ENCODE measurements at regions not wholly inside any gene's neighbourhood (a gene's known extent, or its start where the extent isn't known, plus 50 kb on each side); places are given as distances from the start of the nearest gene placed in this dataset.

DNA sequence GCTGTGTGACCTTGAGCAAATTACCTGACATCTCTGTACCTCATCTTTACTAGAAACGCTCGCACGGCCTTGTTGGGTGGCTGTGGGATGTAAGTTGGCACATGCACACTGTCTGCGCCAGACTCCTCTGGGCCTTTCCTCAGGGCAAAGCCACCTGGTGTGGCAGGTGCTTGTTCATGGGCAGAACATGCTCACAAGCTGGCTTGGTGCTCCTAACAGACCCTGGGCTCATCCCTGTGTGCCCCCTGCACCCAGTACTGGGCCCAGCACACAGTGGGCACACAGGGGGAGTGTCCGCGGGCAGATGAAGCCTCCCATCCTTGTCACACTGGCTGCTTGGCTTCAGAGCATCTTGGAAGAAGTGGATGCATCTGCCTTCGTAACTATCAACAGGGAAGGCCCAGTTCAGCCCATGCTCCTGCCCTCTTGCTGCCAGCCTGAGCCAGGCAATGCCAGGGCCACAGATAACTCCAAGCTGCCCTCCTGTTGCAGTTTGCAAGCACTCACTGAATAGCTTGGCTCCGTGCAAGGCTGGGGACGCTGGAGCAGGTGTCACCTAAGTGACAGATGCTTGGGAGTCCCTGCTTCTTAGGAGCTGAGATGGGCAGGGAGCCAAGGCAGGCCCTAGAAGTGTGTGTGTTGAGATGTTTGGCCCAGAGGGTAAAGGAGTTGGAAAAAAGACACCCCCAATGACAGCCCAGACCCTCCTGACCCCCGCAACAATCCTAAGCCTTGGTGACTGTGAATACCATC is 123.9 kb downstream of the TUBA3C start:
- Histone ChIP-seq H3K27me3 (no peaks in the 10 kb centered on the region), H3K36me3 (no peaks in the 10 kb centered on the region), H3K9me3 (no peaks in the 10 kb centered on the region), H3K4me1 (no peaks in the 10 kb centered on the region), H3K4me3 (no peak overlapping the region), H3K27ac (no peak overlapping the region)
- 78% methylated on average over 9 of the region's 10 CpGs for WGBS
- no peak for DNase-seq (ENCODE audit: low spot score in 2 of 2)
- TF ChIP-seq POLR2AphosphoS5 (IDR thresholded peaks at IDR 0.05) (no peak), EP300 (IDR thresholded peaks at IDR 0.05) (no peak), POLR2A (IDR thresholded peaks at IDR 0.05) (no peak)
- TF ChIP-seq, protein P1, sequence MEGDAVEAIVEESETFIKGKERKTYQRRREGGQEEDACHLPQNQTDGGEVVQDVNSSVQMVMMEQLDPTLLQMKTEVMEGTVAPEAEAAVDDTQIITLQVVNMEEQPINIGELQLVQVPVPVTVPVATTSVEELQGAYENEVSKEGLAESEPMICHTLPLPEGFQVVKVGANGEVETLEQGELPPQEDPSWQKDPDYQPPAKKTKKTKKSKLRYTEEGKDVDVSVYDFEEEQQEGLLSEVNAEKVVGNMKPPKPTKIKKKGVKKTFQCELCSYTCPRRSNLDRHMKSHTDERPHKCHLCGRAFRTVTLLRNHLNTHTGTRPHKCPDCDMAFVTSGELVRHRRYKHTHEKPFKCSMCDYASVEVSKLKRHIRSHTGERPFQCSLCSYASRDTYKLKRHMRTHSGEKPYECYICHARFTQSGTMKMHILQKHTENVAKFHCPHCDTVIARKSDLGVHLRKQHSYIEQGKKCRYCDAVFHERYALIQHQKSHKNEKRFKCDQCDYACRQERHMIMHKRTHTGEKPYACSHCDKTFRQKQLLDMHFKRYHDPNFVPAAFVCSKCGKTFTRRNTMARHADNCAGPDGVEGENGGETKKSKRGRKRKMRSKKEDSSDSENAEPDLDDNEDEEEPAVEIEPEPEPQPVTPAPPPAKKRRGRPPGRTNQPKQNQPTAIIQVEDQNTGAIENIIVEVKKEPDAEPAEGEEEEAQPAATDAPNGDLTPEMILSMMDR (IDR thresholded peaks at IDR 0.05): no peak

DNA sequence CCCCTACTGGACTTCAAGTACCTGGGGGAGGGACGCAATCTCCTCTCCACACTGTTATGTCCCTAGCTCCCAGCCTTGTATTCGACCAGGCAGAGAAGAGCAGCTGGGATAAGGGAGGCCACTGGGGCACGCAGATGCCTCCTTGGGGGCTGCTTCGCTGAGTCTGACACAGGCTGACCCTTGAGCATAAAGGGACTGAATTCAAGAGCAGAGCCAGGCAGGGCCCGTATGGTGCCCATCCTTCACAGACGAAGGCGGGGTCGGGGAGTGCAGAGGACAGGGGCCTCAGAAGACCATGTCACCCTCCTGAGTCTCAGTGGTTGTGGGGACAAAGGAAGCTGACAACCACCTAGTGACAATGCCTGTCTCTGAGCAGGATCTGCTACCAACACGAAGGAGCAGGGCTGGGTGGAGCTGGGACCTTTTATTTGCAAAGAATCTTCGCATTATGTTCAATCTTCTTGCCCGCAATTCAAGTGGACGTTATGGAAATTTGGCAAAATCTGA is 124.6 kb downstream of the TUBA3C start:
- no peaks in the 10 kb centered on the region for H3K9me3 ChIP-seq
- H3K36me3 ChIP-seq: no peaks in the 10 kb centered on the region
- no peaks in the 10 kb centered on the region for H3K27me3 ChIP-seq
- H3K27ac ChIP-seq: no peak overlapping the region
- no peak overlapping the region for H3K4me3 ChIP-seq
- DNase-seq (ENCODE audit: low spot score in 2 of 2): no peak
- no peaks in the 10 kb centered on the region for H3K4me1 ChIP-seq
- WGBS: 78% methylated on average over 12 of the region's 12 CpGs
- no peak for TF ChIP-seq EP300 (IDR thresholded peaks at IDR 0.05)
- TF ChIP-seq POLR2A (IDR thresholded peaks at IDR 0.05): no peak
- TF ChIP-seq, protein P1 (IDR thresholded peaks at IDR 0.05): no peak
- TF ChIP-seq POLR2AphosphoS5 (IDR thresholded peaks at IDR 0.05): no peak

DNA sequence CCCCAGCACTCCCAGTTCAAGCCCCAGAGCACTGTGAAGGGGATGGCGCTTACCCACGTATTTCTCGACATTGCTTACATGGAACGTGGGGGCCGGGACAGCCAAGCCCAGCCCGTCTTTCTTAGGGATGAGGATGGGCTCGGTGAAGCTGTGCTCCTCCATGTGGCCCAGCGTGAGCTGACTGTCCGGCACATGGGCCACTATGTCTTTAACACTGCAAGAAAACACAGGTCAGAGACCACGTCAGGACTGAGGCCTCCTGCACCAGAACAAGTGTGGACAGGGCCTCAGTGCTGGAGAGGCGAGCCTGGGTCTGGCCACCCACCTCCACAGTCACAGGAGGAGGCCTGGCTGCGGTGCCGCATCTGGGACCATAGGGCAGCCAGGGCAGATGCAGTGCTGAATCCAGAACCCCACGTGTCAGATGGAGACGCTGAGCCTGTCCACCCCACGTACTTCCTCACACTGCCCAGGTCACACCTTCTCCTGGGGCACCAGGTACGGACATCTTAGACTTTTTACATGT is 125.2 kb downstream of the TUBA3C start:
- WGBS: 94% methylated on average over 13 of the region's 17 CpGs
- Histone ChIP-seq H3K36me3 (no peaks in the 10 kb centered on the region), H3K27ac (no peak overlapping the region), H3K27me3 (no peaks in the 10 kb centered on the region), H3K9me3 (no peaks in the 10 kb centered on the region), H3K4me3 (no peak overlapping the region), H3K4me1 (no peaks in the 10 kb centered on the region)
- TF ChIP-seq POLR2AphosphoS5 (IDR thresholded peaks at IDR 0.05): no peak
- TF ChIP-seq, protein P1 (IDR thresholded peaks at IDR 0.05): no peak
- no peak for TF ChIP-seq EP300 (IDR thresholded peaks at IDR 0.05)
- no peak for TF ChIP-seq POLR2A (IDR thresholded peaks at IDR 0.05)
- DNase-seq (ENCODE audit: low spot score in 2 of 2): no peak

DNA sequence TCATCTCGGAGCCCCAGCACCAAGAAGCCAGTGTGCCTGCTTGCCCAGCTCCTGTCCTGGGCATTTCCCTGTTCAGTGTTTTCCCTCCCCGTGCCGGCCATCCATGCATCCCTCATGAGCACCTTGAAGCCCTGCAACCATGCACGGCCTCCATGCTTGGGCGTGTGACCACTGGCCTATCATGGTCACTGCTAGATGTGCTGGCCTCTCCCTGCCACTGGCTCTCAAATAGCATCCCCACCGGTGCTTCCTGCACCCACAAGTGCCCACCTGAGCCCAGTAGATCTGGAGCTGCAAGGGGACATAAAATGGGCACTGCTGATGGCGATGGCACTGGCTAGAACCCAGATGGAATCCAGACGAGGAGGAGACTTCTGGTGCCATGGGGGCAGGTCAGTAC is 126.0 kb downstream of the TUBA3C start:
- TF ChIP-seq, protein P1 (IDR thresholded peaks at IDR 0.05): no peak
- no peak for TF ChIP-seq EP300 (IDR thresholded peaks at IDR 0.05)
- no peak for TF ChIP-seq POLR2A (IDR thresholded peaks at IDR 0.05)
- TF ChIP-seq POLR2AphosphoS5 (IDR thresholded peaks at IDR 0.05): no peak
- 83% methylated on average over 8 of the region's 8 CpGs for WGBS
- Histone ChIP-seq H3K27me3 (no peaks in the 10 kb centered on the region), H3K9me3 (no peaks in the 10 kb centered on the region), H3K4me3 (no peak overlapping the region), H3K27ac (no peak overlapping the region), H3K4me1 (no peaks in the 10 kb centered on the region), H3K36me3 (no peaks in the 10 kb centered on the region)
- DNase-seq (ENCODE audit: low spot score in 2 of 2): no peak

DNA sequence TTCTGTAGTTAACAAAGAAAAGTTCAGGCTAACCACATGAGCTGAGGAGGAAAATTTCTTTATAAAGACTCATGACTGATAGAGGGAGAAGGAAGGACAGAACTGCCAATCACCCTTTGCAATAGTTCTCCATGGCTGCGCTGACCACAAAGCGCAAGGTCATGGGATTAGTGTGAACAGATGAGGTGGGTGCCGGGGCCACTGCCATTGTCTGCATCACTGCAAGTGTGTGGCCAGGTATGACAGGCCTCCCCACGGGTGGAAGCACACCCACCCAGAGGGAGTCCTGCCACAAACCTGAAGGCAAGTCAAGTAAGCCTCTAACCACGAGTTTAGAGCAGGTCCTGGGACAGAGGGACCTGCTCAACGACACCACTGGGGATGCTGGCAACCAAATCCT is 128.1 kb downstream of the TUBA3C start:
- no peaks in the 10 kb centered on the region for H3K36me3 ChIP-seq
- 77% methylated on average over 5 of the region's 6 CpGs for WGBS
- no peak overlapping the region for H3K4me3 ChIP-seq
- TF ChIP-seq POLR2AphosphoS5 (IDR thresholded peaks at IDR 0.05) (no peak), POLR2A (IDR thresholded peaks at IDR 0.05) (no peak), EP300 (IDR thresholded peaks at IDR 0.05) (no peak)
- TF ChIP-seq, protein P1 (IDR thresholded peaks at IDR 0.05): no peak
- H3K9me3 ChIP-seq: no peaks in the 10 kb centered on the region
- peak in 1 of 2 donors; percentile 53 for DNase-seq (ENCODE audit: low spot score in 2 of 2)
- H3K27me3 ChIP-seq: no peaks in the 10 kb centered on the region
- H3K4me1 ChIP-seq: no peaks in the 10 kb centered on the region
- H3K27ac ChIP-seq: no peak overlapping the region
